22Rv1 (cell line): ENCODE measurements at regions not wholly inside any gene's neighbourhood (a gene's known extent, or its start where the extent isn't known, plus 50 kb on each side); places are given as distances from the start of the nearest gene placed in this dataset.

Source experiments
- ZFX ChIP-seq: fragments of 450-650 bp; IDR thresholded peaks from 2 replicates; pipeline ENCODE4 v1.6.1; 2017; ENCODE audit warnings: antibody characterized with exemption, borderline replicate concordance
- TF ChIP-seq, protein P1 (sequence below): fragments of 450-650 bp; IDR thresholded peaks from 2 replicates; pipeline ENCODE4 v1.5.1; 2017; ENCODE audit warnings: mild to moderate bottlenecking

DNA sequence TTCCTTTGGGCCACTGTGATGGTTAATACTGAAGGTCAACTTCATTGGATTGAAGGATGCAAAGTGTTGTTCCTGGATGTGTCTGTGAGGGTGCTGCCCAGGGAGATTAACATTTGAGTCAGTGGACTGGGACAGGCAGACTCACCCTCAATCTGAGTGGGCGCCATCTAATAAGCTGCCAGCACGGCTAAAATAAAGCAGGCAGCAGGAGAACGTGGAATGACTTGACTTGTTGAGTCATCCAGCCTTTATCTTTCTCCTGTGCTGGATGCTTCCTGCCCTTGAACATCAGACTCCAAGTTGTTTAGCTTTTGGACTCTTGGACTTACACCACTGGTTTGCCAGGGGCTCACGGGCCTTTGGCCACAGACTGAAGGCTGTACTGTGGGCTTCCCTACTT, 1046.9 kb downstream of the TYW1 start:
- TF ChIP-seq, protein P1, sequence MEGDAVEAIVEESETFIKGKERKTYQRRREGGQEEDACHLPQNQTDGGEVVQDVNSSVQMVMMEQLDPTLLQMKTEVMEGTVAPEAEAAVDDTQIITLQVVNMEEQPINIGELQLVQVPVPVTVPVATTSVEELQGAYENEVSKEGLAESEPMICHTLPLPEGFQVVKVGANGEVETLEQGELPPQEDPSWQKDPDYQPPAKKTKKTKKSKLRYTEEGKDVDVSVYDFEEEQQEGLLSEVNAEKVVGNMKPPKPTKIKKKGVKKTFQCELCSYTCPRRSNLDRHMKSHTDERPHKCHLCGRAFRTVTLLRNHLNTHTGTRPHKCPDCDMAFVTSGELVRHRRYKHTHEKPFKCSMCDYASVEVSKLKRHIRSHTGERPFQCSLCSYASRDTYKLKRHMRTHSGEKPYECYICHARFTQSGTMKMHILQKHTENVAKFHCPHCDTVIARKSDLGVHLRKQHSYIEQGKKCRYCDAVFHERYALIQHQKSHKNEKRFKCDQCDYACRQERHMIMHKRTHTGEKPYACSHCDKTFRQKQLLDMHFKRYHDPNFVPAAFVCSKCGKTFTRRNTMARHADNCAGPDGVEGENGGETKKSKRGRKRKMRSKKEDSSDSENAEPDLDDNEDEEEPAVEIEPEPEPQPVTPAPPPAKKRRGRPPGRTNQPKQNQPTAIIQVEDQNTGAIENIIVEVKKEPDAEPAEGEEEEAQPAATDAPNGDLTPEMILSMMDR: no peak
- TF ChIP-seq ZFX: no peak
